H1 (cell line): ENCODE measurements at regions not wholly inside any gene's neighbourhood (a gene's known extent, or its start where the extent isn't known, plus 50 kb on each side); places are given as distances from the start of the nearest gene placed in this dataset.

Source experiments
- SUZ12 ChIP-seq: fragments of 200-600 bp; sonication (generic); IDR thresholded peaks from 2 replicates; pipeline ENCODE4 v1.6.1; 2012; ENCODE audit warnings: mild to moderate bottlenecking, inconsistent platforms, low read length, moderate library complexity, mixed read lengths

DNA sequence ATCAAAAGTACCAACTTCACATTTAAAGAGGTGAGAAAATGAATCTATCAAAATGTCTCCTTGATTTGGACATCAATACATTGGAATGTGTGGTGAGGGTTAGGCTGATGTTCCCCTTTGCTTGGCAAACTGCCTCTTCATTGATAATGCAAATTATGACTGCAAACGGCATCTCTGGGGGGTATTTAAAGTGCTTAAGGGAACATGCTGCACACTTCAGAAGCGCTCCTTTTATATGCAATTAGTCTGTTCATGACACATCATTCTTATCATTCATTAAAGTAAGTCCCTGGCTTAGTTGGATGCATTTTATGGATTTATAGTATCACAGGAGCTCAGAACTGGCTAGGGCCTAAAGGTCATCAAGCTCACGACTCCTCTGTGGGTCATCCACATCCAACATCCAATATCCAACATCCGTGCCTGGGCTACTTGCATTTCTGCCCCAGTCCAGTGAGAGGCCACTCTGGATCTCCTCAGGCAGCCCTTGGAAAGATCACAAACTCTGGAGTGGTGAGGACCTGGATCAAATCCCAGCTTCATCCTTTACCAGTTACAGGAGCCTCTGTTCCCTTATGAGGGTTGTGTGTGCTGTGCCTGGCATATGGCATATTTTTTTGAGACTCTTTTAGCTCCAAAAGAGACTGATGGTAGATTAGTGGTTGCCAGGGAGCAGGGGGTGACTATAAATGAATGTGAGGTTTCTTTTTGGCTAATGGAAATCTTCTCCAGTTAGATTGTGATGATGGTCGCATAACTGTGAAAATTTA, 136.8 kb upstream of the FOXB1 start (continued):
- TF ChIP-seq SUZ12: no peak
- TF ChIP-seq, all 59 proteins: peak for 0
